HCT116 (cell line): ENCODE measurements at regions not wholly inside any gene's neighbourhood (a gene's known extent, or its start where the extent isn't known, plus 50 kb on each side); places are given as distances from the start of the nearest gene placed in this dataset.

Experiments used
- ATAC-seq: fragments of 200-7000 bp; cut with Tn5 transposase; 2 replicates; pipeline ENCODE4 v1.9.1; 2020; ENCODE audit warnings: mild to moderate bottlenecking, moderate library complexity
- BruUV-seq: library from RNA; stranded (reverse); fragments of 400-500 nt; replicated peaks from 2 replicates; lab custom pipeline; 2021; lab: Mats Ljungman, UMichigan
- CTCF ChIA-PET: fragments of 300-600 bp; sonication (Branson Sonifier 250); formaldehyde crosslinking; loops from one replicate; lab custom pipeline; 2021; ENCODE audit warnings: antibody characterized with exemption; lab: Charles Lee
- POLR2A ChIA-PET: fragments of 300-600, 350-600 bp; sonication (Branson Sonifier 250); formaldehyde crosslinking; loops from one replicate; lab custom pipeline; 2021; ENCODE audit warnings: antibody characterized with exemption; lab: Charles Lee
- RAD21 ChIA-PET, 2 experiments: fragments of 300-600 bp; sonication (Branson Sonifier 250); formaldehyde crosslinking; loops; one replicate each; lab custom pipeline; 2023; ENCODE audit warnings: low total read pairs in 2 of 2; ENCODE audit not compliant: uncharacterized antibody in 2 of 2, unreplicated experiment in 2 of 2, low non-redundant PET in 1 of 2; lab: Charles Lee
- DNase-seq: peaks from one replicate; pipeline ENCODE4 v3.0.0-alpha.2; 2010; ENCODE audit warnings: low read depth, low spot score
- H2AFZ ChIP-seq: fragments of 200-600 bp; shearing (Covaris generic), sonication (generic); 2 replicates; pipeline ENCODE4 v1.6.1; 2017; ENCODE audit warnings: low read depth, mixed run types, mixed read lengths, antibody characterized with exemption, low read length; ENCODE audit not compliant: poor library complexity, severe bottlenecking
- H3K27ac ChIP-seq: 2 replicates; pipeline ENCODE4 v1.5.1; 2012; ENCODE audit warnings: low read depth, low read length
- H3K27me3 ChIP-seq: fragments of 200-600 bp; sonication (generic); 2 replicates; pipeline ENCODE4 v1.6.1; 2016; ENCODE audit warnings: mixed run types, low read length, mixed read lengths; ENCODE audit not compliant: insufficient read depth
- H3K36me3 ChIP-seq, 2 experiments: fragments of 200-500 bp in 1 of 2; fragments of 200-600 bp in 1 of 2; sonication (Bioruptor generic) in 1 of 2; sonication (generic) in 1 of 2; 2 replicates each; pipeline versions ENCODE4 v1.5.1 to v1.6.1; 2014 to 2016; ENCODE audit warnings: low read length in 2 of 2, inconsistent platforms in 1 of 2, mixed read lengths in 1 of 2, mixed run types in 1 of 2; ENCODE audit not compliant: insufficient read depth in 2 of 2, control insufficient read depth in 1 of 2
- H3K4me1 ChIP-seq, 2 experiments: fragments of 200-600 bp in 1 of 2; sonication (generic) in 1 of 2; 2 replicates each; pipeline versions ENCODE4 v1.5.1 to v1.6.1; 2012 to 2017; ENCODE audit warnings: low read length in 2 of 2, inconsistent platforms in 1 of 2, mild to moderate bottlenecking in 1 of 2, mixed read lengths in 1 of 2, mixed run types in 1 of 2, moderate library complexity in 1 of 2; ENCODE audit not compliant: insufficient read depth in 2 of 2, control insufficient read depth in 1 of 2
- H3K4me2 ChIP-seq: fragments of 200-600 bp; sonication (generic); 2 replicates; pipeline ENCODE4 v1.6.1; 2017; ENCODE audit warnings: mixed run types, low read length, mixed read lengths
- H3K4me3 ChIP-seq, 2 experiments: fragments of 200-600 bp in 1 of 2; sonication (generic) in 1 of 2; replicated peaks in 1 of 2; 2 replicates each; pipeline ENCODE4 v1.5.1; 2011 to 2016; ENCODE audit warnings: low read length in 2 of 2, control low read depth in 1 of 2, low read depth in 1 of 2, mild to moderate bottlenecking in 1 of 2, mixed read lengths in 1 of 2, mixed run types in 1 of 2
- H3K79me2 ChIP-seq: fragments of 200-600 bp; sonication (generic); 2 replicates; pipeline ENCODE4 v1.6.1; 2017; ENCODE audit warnings: mild to moderate bottlenecking, mixed run types, low read length, moderate library complexity, mixed read lengths; ENCODE audit not compliant: insufficient read depth
- H3K9ac ChIP-seq: fragments of 200-600 bp; sonication (generic); 2 replicates; pipeline ENCODE4 v1.6.1; 2016; ENCODE audit warnings: low read length, mixed read lengths
- H3K9me2 ChIP-seq: fragments of 200-600 bp; sonication (generic), shearing (Covaris generic); 2 replicates; pipeline ENCODE4 v1.6.1; 2017; ENCODE audit warnings: mixed run types, mild to moderate bottlenecking, moderate library complexity; ENCODE audit not compliant: insufficient read depth
- H3K9me3 ChIP-seq, 2 experiments: fragments of 200-500 bp in 1 of 2; fragments of 200-600 bp in 1 of 2; sonication (Bioruptor generic) in 1 of 2; sonication (generic) in 1 of 2; 2 replicates each; pipeline ENCODE4 v1.6.1; 2014 to 2017; ENCODE audit warnings: low read length in 2 of 2, mixed read lengths in 2 of 2, inconsistent platforms in 1 of 2, low read depth in 1 of 2, mild to moderate bottlenecking in 1 of 2, mixed run types in 1 of 2, moderate library complexity in 1 of 2; ENCODE audit not compliant: control insufficient read depth in 1 of 2, insufficient read depth in 1 of 2
- H4K20me1 ChIP-seq: fragments of 200-600 bp; sonication (generic), shearing (Covaris generic); 2 replicates; pipeline ENCODE4 v1.6.1; 2017; ENCODE audit warnings: mixed run types, mild to moderate bottlenecking, moderate library complexity; ENCODE audit not compliant: insufficient read depth
- CEBPB ChIP-seq: IDR thresholded peaks from 2 replicates; pipeline ENCODE4 v1.6.1; 2012; ENCODE audit warnings: low read depth
- EGR1 ChIP-seq: IDR thresholded peaks from 2 replicates; pipeline ENCODE4 v1.6.1; 2012; ENCODE audit warnings: low read depth
- EZH2 ChIP-seq: fragments of 200-600 bp; sonication (generic); IDR thresholded peaks from 2 replicates; pipeline ENCODE4 v1.6.1; 2017; ENCODE audit warnings: antibody characterized with exemption, mixed run types
- EZH2phosphoT487 ChIP-seq: fragments of 200-600 bp; IDR thresholded peaks from 2 replicates; pipeline ENCODE4 v1.6.1; 2018; ENCODE audit warnings: antibody characterized with exemption, borderline replicate concordance
- FOSL1 ChIP-seq: IDR thresholded peaks from 2 replicates; pipeline ENCODE4 v1.6.1; 2012; ENCODE audit warnings: low read depth
- JUND ChIP-seq: IDR thresholded peaks from 2 replicates; pipeline ENCODE4 v1.6.1; 2012
- POLR2AphosphoS5 ChIP-seq: IDR thresholded peaks from 2 replicates; pipeline ENCODE4 v1.6.1; 2011; ENCODE audit warnings: mild to moderate bottlenecking, low read depth, low read length, moderate library complexity
- RAD21 ChIP-seq: IDR thresholded peaks from 2 replicates; pipeline ENCODE4 v1.6.1; 2012; ENCODE audit warnings: low read depth, mild to moderate bottlenecking
- SIN3A ChIP-seq: IDR thresholded peaks from 2 replicates; pipeline ENCODE4 v1.6.1; 2012; ENCODE audit warnings: low read depth
- SP1 ChIP-seq: IDR thresholded peaks from 2 replicates; pipeline ENCODE4 v1.6.1; 2012; ENCODE audit warnings: low read depth
- SRF ChIP-seq: IDR thresholded peaks from 2 replicates; pipeline ENCODE4 v1.6.1; 2012; ENCODE audit warnings: low read depth
- TCF7L2 ChIP-seq: IDR thresholded peaks from 2 replicates; pipeline ENCODE4 v1.7.0; 2011; ENCODE audit warnings: borderline replicate concordance, inconsistent platforms; ENCODE audit not compliant: insufficient read depth, insufficient read length; ENCODE audit errors: extremely low read depth
- YY1 ChIP-seq: IDR thresholded peaks from 2 replicates; pipeline ENCODE4 v1.6.1; 2011; ENCODE audit warnings: low read length, low read depth, moderate library complexity, mild to moderate bottlenecking; ENCODE audit not compliant: insufficient replicate concordance; ENCODE audit errors: extremely low read depth
- ZNF274 ChIP-seq: fragments of 200-500 bp; sonication (Bioruptor generic); IDR thresholded peaks from 2 replicates; pipeline ENCODE4 v1.6.1; 2014; ENCODE audit warnings: mild to moderate bottlenecking, low read depth, low read length, inconsistent platforms
- intact Hi-C: fragments of 100-400 bp; cut with micrococcal nuclease; formaldehyde crosslinking; loops from 2 replicates; pipeline ENCODE4 v1.10.0; 2022
- TF ChIP-seq, protein P1 (sequence below): IDR thresholded peaks from 2 replicates; pipeline ENCODE4 v1.6.1; 2012; ENCODE audit warnings: low read depth
- TF ChIP-seq, protein P2 (sequence below), 3 experiments: fragments of 200-600 bp in 1 of 3; sonication (generic) in 1 of 3; IDR thresholded peaks in 2 of 3; conservative IDR thresholded peaks in 1 of 3; 2 replicates each; pipeline ENCODE4 v1.5.1; 2012 to 2017; ENCODE audit warnings: low read depth in 2 of 3, low read length in 2 of 3, antibody characterized with exemption in 1 of 3, borderline replicate concordance in 1 of 3, control low read depth in 1 of 3, mild to moderate bottlenecking in 1 of 3, mixed read lengths in 1 of 3, mixed run types in 1 of 3, moderate library complexity in 1 of 3; ENCODE audit not compliant: insufficient read depth in 1 of 3
- TF ChIP-seq, protein P3 (sequence below): IDR thresholded peaks from 2 replicates; pipeline ENCODE4 v1.6.1; 2012

DNA sequence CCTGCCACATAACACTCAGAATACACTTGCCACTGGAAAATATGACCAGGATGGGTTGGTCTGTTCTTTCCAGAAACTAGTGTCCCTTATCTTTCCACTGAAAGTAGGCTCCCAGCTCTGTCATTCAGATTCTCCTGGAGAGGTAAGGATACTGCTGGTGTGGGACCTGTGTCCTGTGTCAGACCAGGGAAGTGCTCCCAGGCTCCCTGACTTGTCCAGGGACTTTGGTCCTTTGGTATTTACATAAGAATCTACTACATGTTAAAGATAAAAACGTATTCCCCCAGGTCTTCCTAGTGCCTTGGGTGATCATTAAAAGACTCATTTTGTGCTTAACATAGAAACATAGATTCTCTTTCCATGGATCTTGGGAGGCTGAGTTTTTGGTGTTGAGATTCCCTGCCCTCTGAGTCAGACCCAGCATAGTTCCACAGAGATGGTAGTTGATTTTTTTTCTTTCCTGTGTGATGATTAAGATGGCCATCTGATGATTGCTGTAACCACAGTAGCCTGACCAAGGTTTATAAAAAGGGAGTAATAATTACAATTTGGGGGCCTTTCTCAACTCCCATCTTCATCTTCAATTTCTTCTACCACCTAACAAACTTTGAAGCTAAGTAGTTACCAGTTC is 159.8 kb upstream of the JADE1 start:
- ATAC-seq, result no peak
- TF ChIP-seq, protein P1, sequence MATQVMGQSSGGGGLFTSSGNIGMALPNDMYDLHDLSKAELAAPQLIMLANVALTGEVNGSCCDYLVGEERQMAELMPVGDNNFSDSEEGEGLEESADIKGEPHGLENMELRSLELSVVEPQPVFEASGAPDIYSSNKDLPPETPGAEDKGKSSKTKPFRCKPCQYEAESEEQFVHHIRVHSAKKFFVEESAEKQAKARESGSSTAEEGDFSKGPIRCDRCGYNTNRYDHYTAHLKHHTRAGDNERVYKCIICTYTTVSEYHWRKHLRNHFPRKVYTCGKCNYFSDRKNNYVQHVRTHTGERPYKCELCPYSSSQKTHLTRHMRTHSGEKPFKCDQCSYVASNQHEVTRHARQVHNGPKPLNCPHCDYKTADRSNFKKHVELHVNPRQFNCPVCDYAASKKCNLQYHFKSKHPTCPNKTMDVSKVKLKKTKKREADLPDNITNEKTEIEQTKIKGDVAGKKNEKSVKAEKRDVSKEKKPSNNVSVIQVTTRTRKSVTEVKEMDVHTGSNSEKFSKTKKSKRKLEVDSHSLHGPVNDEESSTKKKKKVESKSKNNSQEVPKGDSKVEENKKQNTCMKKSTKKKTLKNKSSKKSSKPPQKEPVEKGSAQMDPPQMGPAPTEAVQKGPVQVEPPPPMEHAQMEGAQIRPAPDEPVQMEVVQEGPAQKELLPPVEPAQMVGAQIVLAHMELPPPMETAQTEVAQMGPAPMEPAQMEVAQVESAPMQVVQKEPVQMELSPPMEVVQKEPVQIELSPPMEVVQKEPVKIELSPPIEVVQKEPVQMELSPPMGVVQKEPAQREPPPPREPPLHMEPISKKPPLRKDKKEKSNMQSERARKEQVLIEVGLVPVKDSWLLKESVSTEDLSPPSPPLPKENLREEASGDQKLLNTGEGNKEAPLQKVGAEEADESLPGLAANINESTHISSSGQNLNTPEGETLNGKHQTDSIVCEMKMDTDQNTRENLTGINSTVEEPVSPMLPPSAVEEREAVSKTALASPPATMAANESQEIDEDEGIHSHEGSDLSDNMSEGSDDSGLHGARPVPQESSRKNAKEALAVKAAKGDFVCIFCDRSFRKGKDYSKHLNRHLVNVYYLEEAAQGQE, result no peak
- TF ChIP-seq EZH2 (no peak), CEBPB (no peak), SRF (no peak), SP1 (no peak), EZH2phosphoT487 (no peak), EGR1 (no peak), JUND (no peak), SIN3A (no peak), POLR2AphosphoS5 (no peak), RAD21 (no peak), ZNF274 (no peak), TCF7L2 (no peak), YY1 (no peak), FOSL1 (no peak)
- TF ChIP-seq, protein P2, sequence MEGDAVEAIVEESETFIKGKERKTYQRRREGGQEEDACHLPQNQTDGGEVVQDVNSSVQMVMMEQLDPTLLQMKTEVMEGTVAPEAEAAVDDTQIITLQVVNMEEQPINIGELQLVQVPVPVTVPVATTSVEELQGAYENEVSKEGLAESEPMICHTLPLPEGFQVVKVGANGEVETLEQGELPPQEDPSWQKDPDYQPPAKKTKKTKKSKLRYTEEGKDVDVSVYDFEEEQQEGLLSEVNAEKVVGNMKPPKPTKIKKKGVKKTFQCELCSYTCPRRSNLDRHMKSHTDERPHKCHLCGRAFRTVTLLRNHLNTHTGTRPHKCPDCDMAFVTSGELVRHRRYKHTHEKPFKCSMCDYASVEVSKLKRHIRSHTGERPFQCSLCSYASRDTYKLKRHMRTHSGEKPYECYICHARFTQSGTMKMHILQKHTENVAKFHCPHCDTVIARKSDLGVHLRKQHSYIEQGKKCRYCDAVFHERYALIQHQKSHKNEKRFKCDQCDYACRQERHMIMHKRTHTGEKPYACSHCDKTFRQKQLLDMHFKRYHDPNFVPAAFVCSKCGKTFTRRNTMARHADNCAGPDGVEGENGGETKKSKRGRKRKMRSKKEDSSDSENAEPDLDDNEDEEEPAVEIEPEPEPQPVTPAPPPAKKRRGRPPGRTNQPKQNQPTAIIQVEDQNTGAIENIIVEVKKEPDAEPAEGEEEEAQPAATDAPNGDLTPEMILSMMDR (IDR thresholded peaks at IDR 0.05 in 2 of 3, conservative IDR thresholded peaks at IDR 0.05 in 1 of 3; ENCODE audit: borderline replicate concordance in 1 of 3, insufficient read depth in 1 of 3, low read depth in 2 of 3, low read length in 2 of 3), result no peak
- TF ChIP-seq, protein P3, sequence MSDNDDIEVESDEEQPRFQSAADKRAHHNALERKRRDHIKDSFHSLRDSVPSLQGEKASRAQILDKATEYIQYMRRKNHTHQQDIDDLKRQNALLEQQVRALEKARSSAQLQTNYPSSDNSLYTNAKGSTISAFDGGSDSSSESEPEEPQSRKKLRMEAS, result no peak
- TF ChIP-seq, all 23 proteins: peak for 0
- H3K9me3 ChIP-seq, result no peaks in the 10 kb centered on the region
- H3K9ac ChIP-seq, result no peak overlapping the region
- H2AFZ ChIP-seq, result no peak overlapping the region
- no peaks in the 10 kb centered on the region for H3K27me3 ChIP-seq
- intact Hi-C loops, result no loop called here
- no TSS peak for BruUV-seq
- no peak for DNase-seq
- H3K4me2 ChIP-seq, result no peak overlapping the region
- RAD21 ChIA-PET, result no interaction called here
- H3K4me3 ChIP-seq, result no peak overlapping the region
- no peaks in the 10 kb centered on the region for H3K36me3 ChIP-seq
- POLR2A ChIA-PET, result no interaction called here
- no peaks in the 10 kb centered on the region for H3K9me2 ChIP-seq
- CTCF ChIA-PET, result no interaction called here
- no peak overlapping the region for H3K27ac ChIP-seq
- H3K4me1 ChIP-seq, result peaks cover 0 to 6% of the 10 kb centered on the region in 2 experiments; a peak in 1 of 4 replicates
- no peaks in the 10 kb centered on the region for H4K20me1 ChIP-seq
- no peaks in the 10 kb centered on the region for H3K79me2 ChIP-seq
